ENCODE measurements at regions not wholly inside any gene's neighbourhood (a gene's known extent, or its start where the extent isn't known, plus 50 kb on each side); places are given as distances from the start of the nearest gene placed in this dataset.

DNA sequence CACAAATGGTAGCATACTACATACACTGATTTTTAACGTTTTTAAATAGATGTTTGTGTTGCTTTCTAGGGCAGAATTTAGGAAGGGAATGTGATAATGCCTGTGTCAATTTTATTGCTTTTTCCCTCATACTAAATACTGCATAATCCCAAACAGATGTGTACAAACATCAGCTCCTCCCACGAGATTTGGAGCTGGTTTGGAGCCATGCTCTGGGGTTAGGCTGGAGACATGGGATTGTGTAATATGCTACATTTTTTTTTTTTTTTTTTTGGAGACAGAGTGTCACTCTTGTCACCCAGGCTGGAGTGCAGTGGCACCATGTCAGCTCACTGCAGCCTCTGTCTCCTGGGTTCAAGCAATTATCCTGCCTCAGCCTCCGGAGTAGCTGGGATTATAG lies 80.1 kb downstream of the EBLN2 start:
- no peak for TF ChIP-seq CTCF (IDR thresholded peaks at IDR 0.05)
- no peak for TF ChIP-seq POLR2A (IDR thresholded peaks at IDR 0.05)
